ENCODE measurements at regions not wholly inside any gene's neighbourhood (a gene's known extent, or its start where the extent isn't known, plus 50 kb on each side); places are given as distances from the start of the nearest gene placed in this dataset.
"Not testable (repeated sequence)": the region's sequence is repeated elsewhere in the genome, so short reads cannot be mapped to it uniquely, and the experiment has no call there.

DNA sequence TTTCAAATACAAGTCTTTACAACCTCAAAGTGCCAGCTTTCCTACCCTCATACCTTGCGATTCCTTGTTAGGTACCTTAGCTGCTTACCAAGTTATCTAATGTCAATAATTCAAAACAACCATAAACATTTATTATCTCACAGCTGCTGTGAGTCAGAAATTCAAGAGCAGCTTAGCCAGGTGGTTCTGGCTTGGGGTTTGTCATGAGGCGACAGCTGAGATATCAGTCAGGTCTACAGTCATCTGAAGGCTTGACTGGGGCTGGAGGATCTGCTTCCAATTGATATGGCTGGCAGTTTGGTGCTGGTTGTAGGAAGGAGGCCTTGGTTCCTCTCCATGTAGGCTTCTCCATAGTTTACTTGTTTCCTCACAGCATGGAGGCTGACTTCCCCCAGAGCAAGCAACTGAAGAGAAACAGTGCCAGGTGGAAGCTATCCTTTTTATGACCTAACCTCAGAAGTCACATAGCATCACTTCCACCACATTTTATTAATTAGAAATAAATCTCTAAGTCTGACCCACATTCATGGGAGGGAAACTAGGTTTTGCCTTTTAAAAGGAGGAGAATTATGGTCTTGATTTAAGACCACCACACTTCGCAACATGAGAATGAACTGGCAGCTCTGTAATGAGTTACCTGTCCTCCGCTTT is 103.3 kb upstream of the FGGY start:
- DNase-seq: no peak

DNA sequence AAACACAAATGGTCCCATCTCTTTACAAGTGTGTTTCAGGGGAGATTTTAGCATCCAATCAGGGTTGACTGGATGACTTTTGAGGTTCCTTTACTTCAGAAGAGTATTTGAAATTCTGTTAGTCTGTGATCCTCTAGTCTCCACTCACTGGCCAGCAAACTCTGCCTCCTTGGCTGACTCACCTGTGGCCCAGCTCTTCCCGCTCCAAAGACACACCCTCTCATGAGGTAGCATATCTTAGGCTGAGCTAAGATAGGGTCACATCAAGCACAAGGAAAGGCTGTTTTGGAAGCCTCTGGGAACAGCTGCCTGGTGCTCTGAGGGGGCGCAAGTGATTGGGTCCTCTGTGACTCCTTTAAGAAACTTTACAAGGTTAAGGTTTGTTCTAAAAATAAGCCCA is 102.3 kb upstream of the FGGY start:
- no peak for DNase-seq

DNA sequence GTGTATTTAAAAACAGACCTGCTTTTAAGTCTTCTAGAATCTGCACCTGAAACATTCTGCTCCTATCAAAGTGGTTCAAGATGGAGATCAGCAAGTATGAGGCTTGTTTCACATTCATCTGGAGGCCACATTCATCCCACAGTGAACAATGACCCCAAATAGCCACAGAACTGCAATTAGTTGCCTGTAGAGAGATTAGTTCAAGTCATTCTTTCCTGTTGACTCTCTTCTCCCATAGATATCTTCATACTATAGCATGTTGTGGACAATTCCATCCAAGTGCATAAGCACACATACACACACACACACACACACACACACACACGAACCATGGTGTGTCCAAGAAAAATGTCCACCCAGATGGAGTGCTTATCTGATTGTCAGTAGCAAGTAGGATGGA is 101.7 kb upstream of the FGGY start:
- DNase-seq: no peak

DNA sequence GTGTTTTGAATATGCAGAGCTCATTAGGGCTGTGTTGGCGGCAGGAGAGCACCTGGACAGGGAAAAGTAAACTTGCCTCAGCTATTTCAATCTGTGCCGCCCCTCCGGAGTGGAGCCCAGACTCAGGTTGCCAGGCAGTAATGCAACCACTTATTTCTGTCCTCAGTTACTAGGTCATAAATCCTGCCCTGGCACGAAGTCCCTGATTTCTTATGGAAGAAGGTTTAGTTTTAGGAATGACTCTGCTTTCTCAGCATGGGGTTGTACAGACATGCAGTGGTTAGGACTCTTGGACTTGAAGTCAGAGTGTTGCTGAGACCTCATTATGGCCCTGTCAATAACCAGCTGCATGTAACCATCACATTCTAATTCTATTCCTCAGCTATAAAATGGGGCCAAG is 98.3 kb upstream of the FGGY start:
- DNase-seq: no peak

DNA sequence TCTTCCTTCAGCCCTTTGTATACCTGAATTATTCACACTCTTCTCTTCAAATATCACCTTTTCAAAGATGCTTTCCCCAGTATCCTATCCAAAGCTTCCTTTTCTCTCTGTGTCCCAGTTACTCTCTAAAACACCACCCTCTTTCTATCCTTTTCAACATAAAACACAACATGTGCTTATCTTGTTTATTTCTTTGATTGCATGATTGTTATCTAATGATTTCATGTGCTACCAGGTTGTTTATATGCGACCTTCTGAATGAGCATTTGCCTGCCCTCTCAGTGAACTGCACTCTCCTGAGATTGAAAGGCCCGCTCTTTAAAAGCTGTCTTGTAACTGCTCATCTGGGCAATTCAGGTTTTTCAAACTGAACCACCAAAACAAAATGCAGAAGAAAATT is 97.7 kb upstream of the FGGY start:
- no peak for DNase-seq

DNA sequence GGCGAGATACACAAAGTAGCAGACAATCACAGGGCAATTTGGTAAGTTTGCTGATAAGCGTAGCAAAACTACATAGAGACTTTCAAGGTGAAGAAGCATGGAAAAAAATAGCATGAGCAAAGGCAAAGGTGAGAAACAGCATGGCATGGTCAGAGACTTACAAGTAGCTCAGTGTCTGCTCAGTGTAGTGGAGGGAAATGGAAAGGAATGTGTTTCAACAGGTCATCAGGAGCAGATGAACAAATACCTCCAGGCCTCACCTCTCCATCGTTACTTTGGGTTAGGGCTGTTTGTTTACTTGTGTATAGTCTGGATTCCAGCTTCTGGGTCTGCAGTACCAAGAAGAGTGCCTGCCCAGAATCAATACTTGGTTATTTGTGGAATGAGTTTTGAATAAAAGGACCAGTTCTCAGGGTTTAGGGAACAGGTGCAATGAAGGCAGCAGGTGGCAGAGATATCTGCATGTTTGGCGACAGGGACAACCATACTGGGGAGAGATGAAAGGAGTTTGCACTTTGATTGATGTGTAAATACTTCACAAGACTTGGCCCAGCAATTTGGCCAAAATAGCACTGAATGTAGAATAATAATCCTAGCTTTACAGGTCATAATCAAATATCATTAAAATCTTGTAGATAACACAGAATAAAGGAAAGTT is 97.0 kb upstream of the FGGY start:
- no peak for DNase-seq

DNA sequence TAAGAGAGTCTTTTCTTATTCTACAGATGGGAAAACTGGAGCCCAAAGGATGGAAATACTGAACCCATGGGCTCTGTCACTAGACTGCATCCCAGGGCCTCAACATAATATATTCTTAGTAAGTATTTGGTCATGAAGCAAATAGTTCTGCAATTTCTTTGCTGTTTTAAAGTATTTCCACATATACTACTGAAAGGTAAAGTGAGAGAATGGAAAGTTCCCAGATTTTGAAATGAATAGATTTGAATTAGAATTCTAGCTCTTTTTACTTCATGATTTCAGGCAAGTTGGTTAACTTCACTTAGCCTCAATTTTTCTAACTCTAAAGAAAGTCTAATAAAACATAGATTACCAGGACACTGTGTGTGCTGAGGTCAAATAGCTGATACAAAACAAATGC is 95.6 kb upstream of the FGGY start:
- no peak for DNase-seq

DNA sequence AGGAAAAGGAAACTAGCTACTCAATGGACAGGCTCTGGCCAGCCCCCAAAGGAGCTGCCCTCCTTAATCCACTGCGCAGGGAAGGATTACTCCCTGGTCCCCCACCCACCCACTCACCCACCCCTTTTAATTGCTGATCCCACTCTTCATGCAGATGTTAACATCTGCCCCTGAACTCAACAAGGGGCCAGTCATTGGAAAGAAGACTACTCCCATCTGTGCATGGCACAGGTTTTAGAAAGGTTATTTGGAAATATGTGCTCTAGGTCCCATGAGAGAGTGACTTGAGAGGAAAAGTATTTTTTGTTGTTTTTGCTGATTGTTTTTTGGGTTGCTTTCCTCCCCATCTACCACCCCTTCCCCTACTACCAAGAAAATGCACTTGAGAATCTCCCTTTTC is 94.4 kb upstream of the FGGY start:
- DNase-seq: no peak

DNA sequence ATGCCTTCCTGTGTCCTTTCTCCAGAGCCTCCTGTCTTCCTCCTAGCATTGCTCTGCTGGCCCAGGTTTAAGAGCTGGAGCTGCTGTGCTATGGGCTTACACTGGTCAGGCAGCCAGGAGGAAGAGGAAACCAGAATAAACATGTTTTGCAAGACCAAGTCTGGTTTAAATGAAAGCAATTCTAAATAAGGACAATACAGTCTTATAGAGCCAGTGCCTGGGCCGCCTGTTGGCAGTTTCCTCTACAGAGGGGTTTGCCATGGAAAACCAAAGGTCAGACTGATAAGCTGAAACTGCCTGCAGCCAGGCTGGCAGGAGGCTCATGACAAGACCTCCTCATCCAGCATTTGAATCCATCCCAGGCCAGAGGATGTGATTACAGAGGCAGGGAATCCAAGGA is 92.9 kb upstream of the FGGY start:
- DNase-seq: no peak

DNA sequence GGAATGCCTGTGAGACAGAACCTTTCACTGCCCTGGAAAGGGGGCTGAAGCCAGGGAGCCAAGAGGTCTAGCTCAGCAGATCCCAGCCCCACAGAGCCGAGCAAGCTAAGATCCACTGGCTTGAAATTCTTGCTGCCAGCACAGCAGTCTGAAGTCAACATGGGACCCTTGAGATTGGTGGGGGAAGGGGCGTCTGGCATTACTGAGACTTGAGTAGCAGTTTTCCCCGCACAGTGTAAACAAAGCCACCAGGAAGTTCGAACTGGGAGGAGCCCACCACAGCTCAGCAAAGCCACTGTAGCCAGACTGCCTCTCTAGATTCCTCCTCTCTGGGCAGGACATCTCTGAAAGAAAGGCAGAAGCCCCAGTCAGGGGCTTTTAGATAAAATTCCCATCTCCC is 90.3 kb upstream of the FGGY start:
- DNase-seq: not testable (repeated sequence)

DNA sequence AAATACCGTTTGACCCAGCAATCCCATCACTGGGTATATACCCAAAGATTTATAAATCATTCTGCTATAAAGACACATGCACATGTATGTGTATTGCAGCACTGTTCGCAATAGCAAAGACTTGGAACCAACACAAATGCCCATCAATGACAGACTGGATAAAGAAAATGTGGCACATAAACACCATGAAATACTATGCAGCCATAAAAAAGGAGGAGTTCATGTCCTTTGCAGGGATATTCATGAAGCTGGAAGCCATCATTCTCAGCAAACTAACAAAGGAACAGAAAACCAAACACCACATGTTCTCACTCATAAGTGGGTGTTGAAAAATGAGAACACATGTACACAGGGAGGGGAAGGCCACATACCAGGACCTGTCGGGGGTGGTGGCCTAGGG is 86.5 kb upstream of the FGGY start:
- not testable (repeated sequence) for DNase-seq

DNA sequence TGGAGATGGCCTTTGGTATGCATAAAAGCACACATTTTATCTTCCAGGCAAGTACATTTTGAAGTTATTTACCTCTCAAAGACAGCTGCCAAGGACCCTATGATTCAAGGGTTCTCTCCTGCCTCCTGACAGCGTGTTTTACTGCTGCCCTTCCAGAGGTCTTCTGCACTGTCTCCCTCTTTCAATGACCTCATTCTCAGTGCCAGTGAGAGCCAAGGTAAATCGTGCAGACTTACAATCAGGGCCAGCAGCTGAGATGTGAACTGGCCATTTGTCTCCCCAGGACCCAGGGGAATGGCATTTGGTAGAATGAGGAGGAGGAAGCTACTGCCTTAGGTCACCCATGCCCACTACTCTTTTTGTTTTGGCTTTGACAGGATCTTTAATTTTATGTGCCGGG is 84.2 kb upstream of the FGGY start:
- no peak for DNase-seq

DNA sequence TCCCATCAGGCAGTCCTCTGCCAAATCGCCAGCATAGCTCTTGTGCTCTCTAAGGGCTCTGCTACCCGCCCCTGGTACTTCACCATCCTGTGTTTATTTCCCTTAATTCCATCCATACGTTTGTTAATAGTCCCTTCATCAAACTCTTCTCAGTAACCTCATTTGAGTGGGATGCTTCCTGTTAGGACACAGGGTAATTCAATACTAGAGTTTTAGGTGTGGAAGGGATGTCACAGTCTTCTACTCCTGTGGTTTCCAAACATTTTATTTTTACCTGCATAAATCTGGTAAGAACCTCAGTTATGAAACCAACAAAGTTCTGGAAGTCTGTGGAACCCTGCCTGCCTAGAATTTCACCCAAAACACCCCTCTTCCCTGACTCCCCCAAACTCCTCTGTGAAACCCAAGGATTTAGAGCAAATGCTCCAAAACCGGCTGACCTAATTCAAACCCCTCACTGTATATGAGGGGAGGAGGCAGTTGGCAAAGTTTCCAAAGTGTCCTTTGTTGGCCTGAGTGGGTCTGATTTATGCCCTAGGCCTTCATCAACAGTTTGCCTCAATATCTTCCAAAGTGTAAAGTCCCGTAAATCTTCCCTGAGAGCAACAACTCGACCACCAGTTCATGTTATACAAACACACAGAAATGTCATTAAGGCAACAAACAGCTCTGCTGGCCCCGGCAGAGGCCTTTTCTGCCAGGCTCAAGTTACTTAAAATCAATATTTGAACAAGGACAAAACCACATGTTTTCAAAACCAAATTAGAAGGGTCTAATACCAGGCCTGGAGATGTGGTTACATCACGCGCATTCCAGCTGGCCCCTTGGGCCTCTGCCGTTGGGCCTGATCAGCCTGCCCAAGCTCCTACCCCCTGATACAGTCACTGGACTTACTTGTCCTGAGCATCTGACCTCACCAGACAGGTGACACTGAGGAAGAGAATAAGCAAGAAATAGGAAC is 82.4 kb upstream of the FGGY start:
- DNase-seq: no peak

DNA sequence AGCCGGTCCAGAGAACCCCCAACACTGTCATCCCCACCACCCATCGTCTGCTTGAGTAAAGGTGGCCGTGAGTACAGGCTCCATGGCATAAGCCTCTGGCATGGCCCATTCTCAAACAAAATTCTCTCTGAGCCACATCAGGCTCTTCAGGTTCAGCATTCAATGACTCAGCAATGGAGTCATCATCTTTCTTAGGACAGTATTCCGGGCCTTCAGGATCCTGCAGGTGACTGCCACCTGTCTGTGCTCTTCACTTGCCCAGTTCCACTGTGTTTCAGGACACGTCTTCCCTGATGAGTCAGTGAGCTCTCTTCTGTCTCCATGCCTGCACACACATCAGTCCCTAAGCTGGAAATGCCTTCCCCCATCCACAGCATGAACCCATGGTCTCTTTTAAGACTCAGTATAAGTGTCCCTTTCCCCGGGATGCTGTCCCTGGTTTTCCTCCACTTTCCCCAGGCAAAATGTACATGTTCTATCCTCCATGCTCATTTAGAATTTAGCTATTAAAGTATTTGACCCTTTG is 81.1 kb upstream of the FGGY start:
- no peak for DNase-seq

DNA sequence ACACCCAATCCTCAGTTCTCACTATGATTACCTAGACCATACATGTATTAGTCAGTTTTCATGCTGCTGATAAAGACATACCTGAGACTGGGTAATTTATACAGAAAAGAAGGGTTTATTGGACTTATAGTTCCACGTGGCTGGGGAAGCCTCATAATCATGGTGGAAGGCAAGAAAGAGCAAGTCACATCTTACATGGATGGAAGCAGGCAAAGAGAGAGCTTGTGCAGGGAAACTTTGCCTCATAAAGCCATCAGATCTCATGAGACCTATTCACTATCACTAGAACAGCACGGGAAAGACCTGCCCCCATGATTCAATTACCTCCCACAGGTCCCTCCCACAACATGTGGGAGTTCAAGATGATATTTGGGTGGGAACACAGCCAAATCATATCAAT is 79.5 kb upstream of the FGGY start:
- not testable (repeated sequence) for DNase-seq

DNA sequence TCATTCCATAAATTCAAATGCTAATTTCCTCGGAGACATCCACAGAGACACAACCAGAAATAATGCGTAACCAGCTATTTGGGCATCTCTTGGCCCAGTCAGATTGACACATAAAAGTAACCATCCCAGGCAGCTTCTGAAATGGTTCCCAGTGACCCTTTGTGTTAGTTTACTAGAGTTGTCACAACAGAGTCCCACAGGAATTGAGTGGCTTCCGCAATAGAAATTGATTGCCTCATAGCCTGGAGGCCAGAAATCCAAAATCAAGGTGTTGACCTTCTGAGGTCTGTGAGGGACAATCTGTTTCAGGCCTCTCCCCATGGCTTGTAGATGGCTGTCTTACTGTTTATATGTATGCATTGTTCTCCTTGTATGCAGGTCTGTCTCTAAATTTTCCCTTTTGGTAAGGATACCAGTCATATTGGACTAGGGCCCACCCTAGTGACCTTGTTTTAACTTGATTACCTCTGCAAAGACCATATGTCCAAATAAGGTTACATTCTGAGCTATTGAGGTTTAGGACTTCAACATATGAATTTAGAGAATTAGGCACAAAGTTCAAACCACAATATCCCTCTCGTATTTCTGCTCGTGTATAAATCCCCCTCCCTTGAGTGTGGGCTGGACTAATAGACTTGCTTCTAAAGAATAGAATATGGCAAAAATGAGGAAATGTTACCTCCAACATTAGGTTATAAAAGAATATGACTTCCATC is 78.2 kb upstream of the FGGY start:
- DNase-seq: no peak

DNA sequence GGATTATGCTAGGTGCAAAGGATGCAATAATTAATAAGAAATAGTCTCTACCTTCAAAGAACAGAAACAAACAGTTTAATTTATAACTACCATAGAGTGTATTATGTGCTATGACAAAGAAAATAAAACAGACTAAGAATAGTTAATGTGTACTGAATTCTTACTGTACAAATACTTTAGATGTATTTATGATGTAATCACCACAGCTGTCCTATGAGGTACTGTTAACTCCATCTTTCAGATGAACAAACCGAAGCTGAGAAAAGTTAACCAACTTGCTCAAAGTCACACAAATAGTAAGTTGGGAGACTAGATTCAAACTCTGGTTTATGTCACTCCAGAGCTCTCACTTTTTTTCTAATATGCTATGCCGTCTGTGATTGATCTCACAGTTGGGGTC is 77.0 kb upstream of the FGGY start:
- no peak for DNase-seq

DNA sequence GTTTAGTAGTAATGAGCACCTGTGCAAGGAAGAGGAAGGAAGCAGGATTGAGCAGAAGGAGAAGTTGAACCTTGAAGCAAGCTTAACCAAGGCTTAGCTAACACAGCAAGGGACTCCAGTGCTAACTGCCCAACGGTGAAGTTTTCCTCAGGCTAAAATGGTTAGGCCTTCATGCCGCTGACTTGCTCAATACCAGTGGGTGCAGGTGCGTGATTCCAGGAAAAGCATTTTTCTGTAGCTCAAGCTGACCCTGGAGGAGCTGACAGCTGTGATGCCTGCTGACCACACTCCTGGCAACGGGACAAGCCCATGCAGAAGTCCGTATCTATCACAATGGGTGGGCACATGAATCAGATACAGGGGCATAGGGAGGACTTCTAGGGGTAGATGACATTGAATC is 76.5 kb upstream of the FGGY start:
- DNase-seq: no peak

DNA sequence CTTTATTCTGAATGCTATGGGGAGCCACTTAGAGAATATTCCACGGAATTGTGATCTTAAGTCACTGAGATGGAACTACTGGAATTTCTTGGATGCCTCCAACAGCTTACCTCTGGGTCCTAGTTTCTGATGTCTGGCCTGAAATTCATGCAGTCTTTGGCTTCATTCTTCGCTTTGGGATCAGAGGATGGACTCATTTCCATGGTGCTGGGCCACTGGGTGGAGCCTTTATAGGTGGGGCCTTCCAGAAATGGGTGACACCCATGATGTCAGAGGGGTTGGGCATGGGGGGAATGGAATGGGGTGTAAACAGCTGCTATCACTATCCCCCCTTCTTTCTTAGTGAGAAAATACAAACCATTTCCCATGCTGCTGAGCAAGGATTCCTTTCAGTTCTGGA is 73.7 kb upstream of the FGGY start:
- no peak for DNase-seq

DNA sequence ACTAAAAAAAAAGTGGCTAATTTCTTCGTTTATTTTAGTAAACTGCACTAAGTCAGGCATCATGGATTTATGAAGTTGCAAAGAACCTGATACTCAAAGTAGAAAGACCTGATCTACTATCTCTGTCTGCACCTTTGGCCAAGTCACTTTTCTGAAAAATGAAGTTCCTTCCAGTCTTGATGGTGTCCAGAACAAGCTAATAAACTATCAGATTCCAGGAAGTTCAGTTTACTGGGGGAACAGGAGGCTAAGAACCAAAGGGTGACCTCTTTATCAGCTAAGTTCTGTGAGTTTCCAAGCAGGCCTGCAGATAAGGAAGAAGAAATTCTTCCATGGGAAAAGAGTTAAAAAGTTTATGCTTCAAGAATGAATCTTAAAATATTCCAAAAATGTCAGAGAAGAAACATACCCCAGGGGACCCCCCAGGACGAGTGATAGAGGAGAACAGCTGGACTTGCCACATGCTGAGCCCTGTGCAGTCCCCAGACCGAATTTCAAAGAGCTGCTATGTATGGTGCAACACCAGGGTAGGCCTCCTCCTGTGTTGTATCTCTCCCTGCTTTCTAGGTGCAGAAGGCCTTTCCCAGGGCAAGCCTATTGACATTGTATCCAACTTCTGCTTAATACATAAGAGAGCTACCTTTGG is 72.8 kb upstream of the FGGY start:
- no peak for DNase-seq

DNA sequence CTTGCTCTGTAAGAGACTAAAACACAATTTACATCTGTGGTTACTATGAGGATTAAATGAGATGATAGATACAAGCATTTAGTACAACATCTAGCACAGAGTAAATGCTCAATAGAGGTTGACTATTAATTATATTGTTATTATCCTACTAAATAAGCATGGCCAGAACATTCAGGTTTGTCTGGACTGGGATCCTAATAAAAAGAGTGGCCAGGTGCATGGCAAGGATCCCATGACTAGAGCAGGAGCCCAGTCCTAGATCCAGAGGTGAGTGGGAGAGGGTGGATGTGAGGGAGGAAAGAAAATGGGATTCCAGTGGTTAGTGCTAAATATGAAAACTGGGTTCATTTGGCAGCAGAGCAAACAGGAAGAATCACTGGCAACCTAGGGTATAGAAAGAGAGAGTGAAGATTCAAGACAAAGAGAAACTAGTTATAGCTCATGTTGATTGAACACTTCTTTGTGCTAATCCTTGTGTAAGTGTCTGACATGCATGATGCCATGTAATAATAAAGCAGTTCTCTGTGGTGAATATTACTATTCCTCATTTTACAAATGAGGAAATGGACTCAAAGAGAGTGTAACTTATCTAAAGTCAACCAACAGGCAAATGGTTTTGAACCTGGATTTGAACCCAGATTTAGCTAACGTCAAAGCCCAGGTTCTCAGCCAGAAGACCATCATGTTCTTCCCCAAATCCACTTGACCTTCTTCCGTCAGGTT is 71.1 kb upstream of the FGGY start:
- DNase-seq: no peak

DNA sequence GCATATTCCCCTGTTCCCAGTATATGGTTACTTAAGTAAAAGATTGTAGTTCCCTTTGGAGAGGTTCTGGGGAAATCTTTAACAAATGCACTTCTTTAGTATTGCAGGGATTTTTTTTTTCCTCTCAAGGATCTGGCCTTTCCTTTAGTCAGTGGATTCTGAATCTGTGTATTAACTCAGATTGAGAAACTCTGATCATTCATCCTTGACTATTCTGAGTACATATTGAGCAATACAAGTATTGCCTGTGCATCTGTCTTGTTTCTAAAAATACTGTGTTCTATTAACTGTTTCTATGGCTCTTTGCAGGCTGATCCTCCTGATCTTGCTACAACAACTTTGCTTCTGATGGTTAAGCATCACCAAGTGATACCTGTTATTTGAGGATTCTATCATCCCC is 67.8 kb upstream of the FGGY start:
- no peak for DNase-seq
